GM12878 (cell line): ENCODE measurements at regions not wholly inside any gene's neighbourhood (a gene's known extent, or its start where the extent isn't known, plus 50 kb on each side); places are given as distances from the start of the nearest gene placed in this dataset.

Experiments used
- CBFB ChIP-seq: IDR thresholded peaks from 2 replicates; pipeline ENCODE4 v1.6.1; 2016; ENCODE audit warnings: antibody characterized with exemption, low read depth
- CEBPZ ChIP-seq: fragments of 150-350 bp; IDR thresholded peaks from 2 replicates; pipeline ENCODE4 v1.6.1; 2016; ENCODE audit warnings: low read depth, low read length
- CHD2 ChIP-seq: IDR thresholded peaks from 2 replicates; pipeline ENCODE4 v1.6.1; 2011; ENCODE audit warnings: low read depth, low read length, improper control_type of control experiment, borderline replicate concordance
- CTCF ChIP-seq, 3 experiments: IDR thresholded peaks in 2 of 3; conservative IDR thresholded peaks in 1 of 3; 2 replicates each; pipeline ENCODE4 v1.5.1; 2011; ENCODE audit warnings: low read depth in 3 of 3, low read length in 3 of 3, mild to moderate bottlenecking in 3 of 3, control low read depth in 2 of 3, moderate library complexity in 2 of 3, inconsistent platforms in 1 of 3, mixed read lengths in 1 of 3; ENCODE audit not compliant: control insufficient read depth in 2 of 3, insufficient read depth in 1 of 3; ENCODE audit errors: extremely low read depth in 1 of 3
- JUND ChIP-seq: IDR thresholded peaks from 2 replicates; pipeline ENCODE4 v1.6.1; 2012; ENCODE audit warnings: low read depth, mild to moderate bottlenecking, low read length, improper control_type of control experiment, moderate library complexity
- MXI1 ChIP-seq: fragments of 150-350 bp; IDR thresholded peaks from 2 replicates; pipeline ENCODE4 v1.6.1; 2011; ENCODE audit warnings: low read depth, mild to moderate bottlenecking, inconsistent platforms, low read length, improper control_type of control experiment
- MYC ChIP-seq: IDR thresholded peaks from 2 replicates; pipeline ENCODE4 v1.6.1; 2011; ENCODE audit warnings: mild to moderate bottlenecking, low read length, moderate library complexity, inconsistent platforms; ENCODE audit not compliant: insufficient read depth, insufficient replicate concordance, insufficient read length, severe bottlenecking
- POLR2A ChIP-seq: IDR thresholded peaks from 2 replicates; pipeline ENCODE4 v1.6.1; 2011; ENCODE audit warnings: low read depth, mild to moderate bottlenecking, low read length
- RFX5 ChIP-seq: IDR thresholded peaks from 2 replicates; pipeline ENCODE4 v1.6.1; 2011; ENCODE audit warnings: low read depth, low read length, improper control_type of control experiment
- TF ChIP-seq, protein P1 (sequence below): IDR thresholded peaks from 2 replicates; pipeline ENCODE4 v1.6.1; 2012; ENCODE audit warnings: low read depth, low read length, improper control_type of control experiment
- TF ChIP-seq, protein P2 (sequence below): IDR thresholded peaks from 2 replicates; pipeline ENCODE4 v1.6.1; 2012; ENCODE audit warnings: low read depth, low read length, improper control_type of control experiment

GRCh38 chr13:50099473-50099872, 84.2 kb downstream of the KCNRG start:
- TF ChIP-seq, protein P1, sequence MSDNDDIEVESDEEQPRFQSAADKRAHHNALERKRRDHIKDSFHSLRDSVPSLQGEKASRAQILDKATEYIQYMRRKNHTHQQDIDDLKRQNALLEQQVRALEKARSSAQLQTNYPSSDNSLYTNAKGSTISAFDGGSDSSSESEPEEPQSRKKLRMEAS, result no peak
- TF ChIP-seq CTCF (IDR thresholded peaks at IDR 0.05 in 2 of 3, conservative IDR thresholded peaks at IDR 0.05 in 1 of 3; ENCODE audit: control insufficient read depth in 2 of 3, extremely low read depth in 1 of 3, insufficient read depth in 1 of 3, low read depth in 3 of 3, low read length in 3 of 3) (no peak), CEBPZ (no peak), MYC (no peak), CBFB (no peak), POLR2A (no peak), RFX5 (no peak), MXI1 (no peak), JUND (no peak), CHD2 (no peak)
- TF ChIP-seq, protein P2, sequence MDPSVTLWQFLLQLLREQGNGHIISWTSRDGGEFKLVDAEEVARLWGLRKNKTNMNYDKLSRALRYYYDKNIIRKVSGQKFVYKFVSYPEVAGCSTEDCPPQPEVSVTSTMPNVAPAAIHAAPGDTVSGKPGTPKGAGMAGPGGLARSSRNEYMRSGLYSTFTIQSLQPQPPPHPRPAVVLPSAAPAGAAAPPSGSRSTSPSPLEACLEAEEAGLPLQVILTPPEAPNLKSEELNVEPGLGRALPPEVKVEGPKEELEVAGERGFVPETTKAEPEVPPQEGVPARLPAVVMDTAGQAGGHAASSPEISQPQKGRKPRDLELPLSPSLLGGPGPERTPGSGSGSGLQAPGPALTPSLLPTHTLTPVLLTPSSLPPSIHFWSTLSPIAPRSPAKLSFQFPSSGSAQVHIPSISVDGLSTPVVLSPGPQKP, result no peak
